CD4-positive, alpha-beta T cell treated with Interleukin-15 for 1 hour (primary cell): ENCODE measurements at regions not wholly inside any gene's neighbourhood (a gene's known extent, or its start where the extent isn't known, plus 50 kb on each side); places are given as distances from the start of the nearest gene placed in this dataset.

ENCODE experiments used
- DNase-seq: peaks from one replicate; pipeline ENCODE4 v3.0.0-alpha.2; 2020

DNA sequence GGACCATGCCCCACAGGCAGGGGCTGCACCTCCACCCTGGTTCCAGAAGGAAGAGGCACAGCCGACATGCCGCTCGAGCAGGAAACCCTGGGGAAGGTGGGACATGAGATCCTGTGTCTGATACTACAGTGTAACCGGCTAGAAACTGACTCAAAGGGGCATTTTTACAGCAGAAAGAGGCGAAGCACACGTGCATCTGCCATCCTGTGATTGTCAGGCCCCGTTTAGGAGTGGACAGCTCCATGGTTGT is 62.7 kb downstream of the SIK1 start:
- DNase-seq = no peak

DNA sequence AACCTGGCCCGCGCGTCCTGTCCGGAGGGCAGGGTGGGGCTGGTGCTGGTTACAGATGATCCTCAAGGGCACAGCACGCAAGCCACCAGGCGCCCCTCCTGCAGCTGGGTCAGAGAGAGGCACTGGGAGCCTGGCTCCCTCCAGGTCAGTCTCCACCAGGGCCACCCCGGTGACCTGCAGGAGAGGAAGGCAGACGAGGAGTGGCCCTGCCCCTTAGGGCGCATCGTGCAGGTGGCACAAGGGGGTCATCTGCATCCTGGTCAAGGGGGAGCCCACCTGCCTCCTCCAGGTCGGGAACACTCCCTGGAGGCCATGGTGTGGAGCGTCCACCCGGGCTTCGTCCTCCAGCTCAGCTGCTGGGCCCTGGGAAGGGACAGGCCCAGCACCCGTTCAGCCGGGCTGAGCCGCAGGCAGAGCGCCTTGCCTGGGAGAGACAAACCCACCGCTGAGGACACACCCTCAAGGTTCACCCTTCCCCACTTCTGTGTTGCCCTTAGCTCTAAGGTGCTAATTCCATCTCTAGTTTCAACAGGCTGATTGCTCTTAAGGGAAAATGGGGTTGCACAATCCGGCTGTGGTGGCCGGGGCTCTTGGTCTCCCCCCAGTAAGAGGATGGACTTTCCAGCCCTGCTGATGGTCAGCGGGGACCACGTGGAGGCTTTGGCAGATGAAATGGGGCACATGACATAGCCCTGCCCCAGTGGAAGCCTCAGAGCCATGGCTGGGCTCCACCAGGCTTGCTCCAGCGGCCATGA is 63.2 kb downstream of the SIK1 start:
- no peak for DNase-seq

DNA sequence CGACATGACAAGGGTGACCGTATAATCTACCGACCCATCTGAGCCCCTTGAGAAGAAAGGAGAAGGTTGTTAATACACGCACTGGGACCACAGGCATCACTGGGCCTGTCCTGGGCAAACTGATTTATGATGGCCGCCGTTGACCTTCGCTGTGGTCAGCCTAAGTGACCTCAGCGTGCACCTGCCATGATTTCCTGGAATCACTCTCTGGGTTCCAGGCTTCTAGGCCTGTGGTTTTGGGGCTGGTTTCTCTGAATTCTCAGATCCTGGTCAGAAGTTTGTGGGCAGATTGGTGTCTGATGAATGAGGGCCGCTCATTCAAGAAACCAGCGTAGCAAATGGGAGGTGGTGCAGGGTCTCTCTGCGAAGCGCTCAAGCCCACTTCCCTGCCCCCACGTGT is 64.0 kb downstream of the SIK1 start:
- peak; percentile 56 for DNase-seq

DNA sequence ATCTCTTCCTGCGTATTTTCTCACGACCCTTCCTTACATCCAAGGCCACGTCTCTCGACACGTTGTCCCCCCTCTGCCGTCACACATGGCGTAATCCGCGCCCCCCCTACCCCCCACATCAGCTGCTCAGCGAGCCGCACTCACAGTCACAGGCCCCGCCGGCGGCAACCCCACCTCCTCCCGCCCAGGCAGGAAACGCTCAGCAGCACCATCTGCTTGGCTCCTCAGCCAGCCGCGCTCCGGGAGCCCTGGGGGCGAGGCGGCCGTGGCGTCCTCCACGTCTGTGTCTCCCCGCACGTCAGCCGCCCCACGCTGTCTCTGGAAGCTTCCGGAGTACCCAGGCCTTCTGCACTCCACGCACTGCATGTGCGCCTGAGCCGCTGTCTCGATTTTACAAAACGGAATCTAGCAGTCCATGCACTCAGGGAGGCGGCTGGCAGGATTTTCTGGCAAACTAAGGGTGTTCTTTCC is 64.6 kb downstream of the SIK1 start:
- peak; percentile 93 for DNase-seq

DNA sequence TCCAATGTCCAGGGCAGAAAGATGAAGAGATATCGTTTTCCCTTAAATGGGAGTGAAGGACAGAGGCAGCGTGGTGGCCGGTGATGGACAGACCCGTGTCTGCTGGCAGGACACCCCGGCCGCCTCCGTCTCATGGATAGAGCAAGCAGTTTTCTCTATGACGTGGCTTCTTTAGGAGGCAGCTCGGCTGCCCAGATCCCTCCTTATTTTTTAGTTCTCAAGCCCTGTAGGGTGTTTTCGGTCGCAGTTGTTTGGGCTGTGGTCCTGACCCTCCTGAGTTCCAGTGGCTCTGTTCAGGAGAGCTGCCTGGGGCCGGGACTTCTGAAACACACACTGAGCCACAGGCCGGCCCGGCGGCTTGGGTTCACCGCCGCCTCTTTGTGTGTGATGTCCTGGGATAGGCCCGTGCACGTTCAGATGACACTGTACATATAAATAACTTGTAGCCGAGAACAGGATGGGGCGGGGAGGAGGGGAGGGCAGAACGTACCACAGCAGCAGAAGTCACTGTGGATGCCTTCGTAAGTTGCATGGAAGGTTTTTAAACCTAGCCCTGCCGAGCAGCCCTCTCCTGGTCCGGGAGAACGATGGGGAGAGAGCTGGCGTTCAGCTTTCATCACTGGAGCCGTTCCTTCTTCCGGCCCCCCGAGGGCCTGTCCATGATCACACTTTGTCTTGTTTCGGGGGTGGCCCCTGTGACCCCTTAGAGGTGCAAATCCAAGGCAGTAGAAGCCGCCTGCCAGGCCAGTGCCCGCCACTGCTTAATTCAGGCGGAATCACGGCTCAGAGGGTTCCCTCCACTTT is 65.2 kb downstream of the SIK1 start:
- DNase-seq = peak; percentile 81

DNA sequence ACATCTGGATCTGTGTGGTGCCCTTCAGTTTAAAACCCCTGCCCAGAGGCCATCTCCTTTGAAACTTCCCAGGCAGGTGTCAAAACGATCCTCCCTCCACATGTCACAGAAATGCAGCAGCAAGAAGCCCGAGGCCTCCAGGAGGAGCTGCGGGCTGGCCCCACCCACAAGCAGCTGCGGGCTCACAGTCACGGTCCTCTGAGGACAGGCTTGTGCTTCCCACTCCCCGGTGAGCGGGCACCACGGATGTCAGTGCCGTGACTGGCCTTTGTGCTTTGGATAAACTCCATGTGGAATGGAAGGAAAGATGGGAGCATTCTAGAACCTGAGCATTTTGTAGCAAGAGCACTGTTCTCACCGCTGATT is 65.8 kb downstream of the SIK1 start:
- peak; percentile 50 for DNase-seq

DNA sequence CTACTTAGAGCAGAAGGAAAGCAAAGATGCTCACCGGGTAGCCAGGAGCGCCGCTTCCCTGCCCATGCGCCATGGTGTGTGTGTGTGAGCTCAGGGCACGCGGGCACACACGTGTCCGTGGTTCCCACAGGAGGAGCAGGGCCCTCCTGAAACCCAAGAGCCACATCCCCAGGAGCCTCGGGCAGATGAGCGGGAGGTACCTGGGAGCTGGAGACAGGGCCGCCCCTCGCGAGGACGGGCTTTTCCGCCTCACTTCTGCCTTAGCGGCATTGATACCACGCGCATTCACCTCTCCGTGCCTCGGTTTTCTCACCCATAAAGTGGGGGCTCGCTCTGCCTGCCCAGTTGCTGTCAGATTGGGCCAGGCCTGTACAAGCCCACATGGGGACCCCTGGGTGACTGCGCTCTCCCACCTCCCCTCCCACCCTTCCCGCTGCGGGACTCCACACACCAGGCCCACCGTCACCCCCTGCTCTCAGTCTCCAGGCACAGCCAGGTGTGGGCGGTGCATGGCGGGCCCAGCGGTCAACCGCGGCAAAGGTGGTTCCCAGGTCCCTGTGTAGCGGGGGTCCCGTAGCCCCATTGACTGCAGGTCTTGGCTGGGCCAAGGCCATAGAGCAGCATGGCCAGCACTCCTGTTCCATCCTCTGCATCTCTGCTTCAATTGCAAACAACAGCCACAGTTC is 66.3 kb downstream of the SIK1 start:
- no peak for DNase-seq

DNA sequence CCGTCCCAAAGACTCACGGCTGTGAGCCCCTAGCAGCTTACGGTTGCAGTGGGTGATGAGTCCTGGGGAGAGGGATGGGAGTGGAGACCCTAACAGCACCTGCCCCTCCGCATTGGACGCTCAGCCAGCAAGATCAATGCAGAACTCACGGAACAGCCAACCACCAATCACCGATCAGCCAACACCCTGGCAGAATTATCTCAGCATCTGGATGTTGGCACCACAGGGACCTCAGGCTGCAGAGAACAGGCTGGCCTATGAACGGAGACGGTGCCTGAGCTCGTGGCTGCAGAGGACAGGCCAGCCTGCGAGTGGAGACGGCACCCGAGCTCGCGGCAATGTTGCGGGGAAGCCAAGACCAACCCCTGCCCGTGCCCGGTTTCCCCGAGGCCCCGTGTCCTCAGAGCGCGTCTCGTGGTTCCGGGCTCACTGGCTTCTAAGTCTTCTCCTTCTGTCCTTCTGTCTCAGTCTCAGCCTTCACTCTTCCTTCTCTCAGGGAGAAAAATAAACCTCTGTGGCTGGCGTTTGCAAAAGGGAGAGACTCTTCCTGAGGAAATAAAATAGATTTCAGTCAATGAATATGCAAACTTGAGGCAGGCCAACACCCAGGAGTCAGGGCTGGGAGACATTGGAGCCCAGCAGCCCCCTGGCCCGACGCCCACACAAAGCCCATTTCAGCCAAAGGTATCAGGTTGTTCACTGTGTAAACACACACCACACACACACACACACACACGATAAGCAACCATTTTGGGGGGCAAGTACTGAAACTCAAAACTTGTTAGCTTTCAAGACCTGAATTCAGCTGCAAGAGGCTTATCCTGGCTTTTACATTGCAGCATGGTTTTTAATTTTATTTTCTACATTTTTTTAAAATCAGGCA is 67.8 kb downstream of the SIK1 start:
- DNase-seq = no peak

DNA sequence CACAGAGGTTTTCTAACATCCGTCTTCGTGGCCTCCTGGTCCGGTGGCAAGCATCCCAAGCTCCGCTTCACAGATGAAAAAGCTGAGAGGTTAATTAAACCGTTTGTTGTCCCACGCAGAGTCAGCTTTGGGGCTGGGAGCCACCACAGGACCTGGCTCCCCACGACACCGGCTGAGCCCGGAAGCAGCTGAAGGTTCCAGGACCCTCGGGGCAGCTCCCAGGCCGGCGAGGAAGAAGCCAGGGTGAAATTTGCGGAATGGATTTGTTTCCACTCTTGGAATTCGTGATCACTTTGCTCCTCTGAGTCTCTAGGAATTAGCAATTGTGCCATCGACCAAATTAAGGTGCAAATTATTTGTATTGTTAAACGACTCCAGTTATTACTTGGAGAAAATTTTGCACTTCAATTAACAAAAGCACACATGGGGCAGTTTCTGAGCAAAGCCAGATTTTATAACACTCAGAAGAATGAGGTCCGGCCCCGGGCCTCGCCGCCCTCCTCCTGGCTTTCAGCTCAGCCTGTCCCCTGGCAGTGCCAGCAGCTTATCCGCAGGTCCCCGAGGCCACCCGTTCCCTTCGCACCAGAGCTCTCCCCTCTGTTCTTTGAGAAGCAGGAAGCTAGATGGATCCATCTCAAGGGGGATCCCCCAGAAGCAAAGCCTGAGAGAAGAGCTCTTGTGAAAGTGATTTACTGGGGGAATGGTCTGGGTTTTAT is 69.1 kb downstream of the SIK1 start:
- no peak for DNase-seq

DNA sequence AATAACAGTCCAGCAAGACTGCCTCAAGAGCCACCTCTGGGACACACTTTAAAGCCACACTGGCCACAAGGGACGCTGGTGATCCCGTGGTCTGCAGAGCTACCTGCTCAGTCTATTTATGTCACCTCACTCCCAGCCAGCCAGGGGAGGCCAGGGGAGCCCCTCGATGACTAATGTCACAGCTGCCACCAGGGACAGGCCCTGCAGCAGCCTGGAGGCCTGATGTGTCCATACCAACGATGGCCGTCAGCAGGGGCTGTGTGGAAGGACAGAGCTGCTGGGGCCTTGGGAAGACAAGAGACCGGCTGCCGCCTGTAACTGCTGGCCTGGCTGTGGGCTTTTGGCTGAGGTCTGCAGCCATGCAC is 71.0 kb downstream of the SIK1 start:
- DNase-seq = no peak

DNA sequence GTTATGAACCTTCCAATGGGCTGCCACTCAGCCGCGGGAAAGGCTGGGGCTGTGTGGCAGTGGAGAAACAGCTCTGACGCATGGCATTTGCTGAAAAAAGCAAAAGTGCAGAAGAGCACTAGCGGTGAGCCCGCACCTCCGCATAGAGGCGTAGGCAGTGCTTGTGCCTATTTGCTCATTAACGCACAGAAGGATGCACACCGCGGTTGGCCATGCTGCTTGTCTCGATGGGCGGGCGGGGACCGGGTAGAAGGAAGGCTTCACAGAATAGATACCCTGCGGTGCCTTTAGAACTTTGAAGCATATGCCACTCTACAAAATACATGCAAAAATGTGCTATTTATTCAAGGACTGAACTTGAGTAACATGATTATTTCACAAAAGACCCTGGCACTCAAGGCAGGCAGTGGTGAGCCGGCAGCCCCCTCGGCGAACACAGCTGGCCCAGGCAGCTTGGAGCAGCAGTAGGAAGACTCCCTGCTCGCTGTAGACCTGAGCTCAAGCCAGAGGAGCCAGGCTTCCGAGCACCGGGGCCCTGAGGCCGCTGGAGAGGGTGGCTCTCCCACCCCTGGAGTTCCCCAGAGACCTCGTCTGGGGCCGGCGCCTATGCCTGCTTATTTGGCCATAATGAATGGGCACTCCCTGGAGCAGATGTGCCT is 71.5 kb downstream of the SIK1 start:
- DNase-seq = no peak

DNA sequence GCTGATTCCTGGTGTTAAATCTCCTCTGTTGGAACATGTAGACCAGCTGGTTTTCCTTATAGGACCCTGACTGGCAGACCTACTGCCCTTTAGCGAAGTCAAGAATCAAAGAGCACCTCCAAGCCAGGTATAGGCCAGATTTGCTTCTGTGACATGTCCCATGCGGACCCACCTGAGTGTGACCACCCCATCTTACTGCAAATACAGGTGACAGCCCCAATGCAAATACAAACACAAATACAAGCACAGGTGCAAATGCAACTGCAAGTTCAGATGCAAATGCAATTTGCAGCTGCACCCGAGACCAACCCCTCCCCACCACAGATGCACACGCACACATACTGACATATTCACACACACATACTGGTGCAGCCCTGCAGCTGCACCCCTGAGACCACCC is 72.3 kb downstream of the SIK1 start:
- DNase-seq = no peak

DNA sequence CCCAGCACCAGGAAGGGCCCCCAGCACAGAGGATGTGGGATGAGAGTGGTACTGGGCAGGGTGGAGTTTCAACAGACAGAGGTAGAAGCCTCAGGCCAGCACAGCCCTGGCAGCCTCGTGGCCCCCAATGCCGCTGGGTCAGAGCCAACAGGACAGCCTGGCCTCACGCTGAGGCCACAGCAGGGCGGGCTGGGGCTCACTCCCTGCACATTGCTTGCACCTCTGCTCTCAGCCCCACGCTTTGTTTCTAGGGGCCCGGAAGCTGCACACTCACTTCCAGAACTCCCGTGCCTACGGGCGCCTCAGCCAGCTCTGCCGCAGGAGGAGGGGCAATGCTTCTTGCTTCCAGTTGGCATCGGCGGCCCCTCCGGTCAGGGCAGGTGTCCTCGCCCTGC is 72.9 kb downstream of the SIK1 start:
- no peak for DNase-seq

DNA sequence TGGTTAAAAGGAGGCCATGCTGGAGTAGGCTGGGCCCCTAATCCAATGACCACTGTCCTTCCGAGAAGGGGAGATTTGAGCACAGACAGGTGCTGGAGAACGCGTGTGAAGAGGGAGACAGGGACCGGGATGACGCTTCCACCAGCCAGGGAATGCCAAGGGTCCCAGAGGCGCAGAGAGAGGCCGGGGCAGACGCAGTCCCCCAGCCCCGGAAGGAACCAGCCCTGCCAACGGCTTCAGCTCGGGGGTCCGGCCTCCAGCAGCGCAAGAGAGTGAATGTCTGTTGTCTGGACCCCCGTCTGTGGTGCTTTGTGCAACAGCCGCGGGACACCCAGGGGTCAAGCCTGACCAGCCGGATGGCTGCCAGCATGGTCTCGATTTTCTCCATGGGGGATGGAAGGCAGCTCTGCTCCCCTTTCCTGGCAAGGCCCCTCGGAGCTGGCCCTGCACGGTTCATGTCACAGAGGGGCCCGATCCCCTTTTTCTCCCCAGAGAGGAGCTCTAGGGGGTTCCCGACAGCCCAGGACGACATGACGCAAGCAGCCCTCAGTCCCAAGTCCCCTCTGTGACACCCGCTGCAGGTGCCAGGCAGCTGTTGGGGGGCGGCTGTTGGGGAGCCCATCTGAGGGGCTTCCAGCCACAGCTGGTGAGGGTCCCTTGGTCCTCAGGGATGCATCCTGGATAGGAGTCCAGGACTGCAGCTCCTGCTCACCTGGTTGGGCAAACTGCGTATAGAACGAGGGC is 73.5 kb downstream of the SIK1 start:
- DNase-seq = no peak

DNA sequence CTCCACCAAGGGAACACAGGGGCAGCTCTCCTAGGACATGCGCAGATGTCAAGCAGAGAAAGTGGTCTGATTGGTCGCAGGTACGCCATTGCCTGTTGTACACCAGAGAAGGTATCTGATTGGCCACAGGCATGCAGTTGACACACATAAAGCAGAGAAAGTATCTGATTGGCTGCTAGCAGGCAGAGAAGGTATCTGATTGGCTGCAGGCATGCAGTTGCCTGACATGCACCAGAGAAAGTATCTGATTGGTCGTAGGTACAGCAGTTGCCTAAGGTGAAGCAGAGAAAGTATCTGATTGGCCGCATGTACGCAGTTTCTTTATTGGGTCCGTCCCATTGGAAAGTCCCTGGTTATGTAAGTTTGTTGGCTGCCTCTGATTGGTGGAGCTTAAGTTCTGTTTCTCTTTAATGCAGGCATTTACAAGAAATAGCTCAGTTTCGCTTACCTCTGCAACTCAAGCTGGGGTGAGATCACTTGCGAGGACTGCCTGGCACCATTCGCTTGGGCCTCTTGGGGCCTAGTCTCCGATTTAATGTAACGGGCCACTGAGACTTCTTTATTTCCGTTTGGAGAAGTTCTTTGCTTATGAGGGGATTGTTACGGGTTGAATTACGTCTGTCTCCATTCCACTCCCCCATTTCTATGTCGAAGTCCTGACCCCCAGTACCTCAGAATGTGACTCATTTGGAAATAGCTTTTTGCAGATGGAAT is 74.2 kb downstream of the SIK1 start:
- DNase-seq = peak; percentile 71

DNA sequence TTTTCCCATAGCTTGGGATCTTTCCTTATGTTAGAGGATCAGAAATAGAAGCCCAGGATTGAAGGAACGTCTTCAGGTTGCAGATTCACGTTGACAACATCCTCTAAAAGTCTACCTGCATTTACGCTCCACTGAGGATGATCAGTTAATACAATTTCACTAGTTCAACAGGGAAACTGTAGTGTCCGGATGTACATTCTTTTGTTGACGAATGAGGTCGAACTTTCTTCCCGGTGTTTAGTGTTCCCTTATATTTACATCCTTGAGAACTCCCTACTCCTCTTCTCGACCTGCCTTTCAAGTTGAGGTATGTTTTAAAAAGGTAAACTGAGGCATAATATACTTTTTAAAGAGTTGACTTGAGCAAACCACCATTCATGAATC is 74.8 kb downstream of the SIK1 start:
- no peak for DNase-seq

DNA sequence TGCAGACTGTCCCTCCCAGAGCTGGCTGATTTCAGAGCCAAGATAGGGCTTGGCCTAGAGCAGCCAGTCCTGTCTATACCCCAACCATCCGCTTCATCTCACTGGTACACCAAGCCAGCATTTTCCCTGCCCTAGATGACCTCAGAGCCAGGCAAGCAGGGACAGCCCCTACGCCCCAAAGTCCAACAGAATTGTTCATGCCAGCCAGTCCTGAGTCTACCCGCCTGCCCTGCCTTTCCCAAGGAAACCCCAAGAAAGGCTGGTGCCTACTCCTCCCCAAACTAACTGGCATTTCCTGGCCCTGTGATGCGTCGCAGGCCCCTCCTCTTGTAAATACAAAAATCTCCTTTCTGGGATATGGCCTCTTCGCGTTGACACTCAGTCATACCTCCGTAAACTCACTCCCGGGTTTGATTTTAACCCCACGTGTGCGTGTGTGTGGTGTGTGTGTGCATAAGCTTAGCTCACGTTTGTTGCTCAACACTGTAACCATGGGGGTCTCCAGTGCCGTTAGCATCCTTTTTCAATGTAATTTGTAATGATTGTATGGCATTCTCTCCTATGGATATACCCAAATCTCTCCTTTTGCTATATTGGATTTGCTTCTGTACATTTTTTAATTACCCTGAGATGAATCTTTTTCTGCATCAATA is 75.3 kb downstream of the SIK1 start:
- no peak for DNase-seq

DNA sequence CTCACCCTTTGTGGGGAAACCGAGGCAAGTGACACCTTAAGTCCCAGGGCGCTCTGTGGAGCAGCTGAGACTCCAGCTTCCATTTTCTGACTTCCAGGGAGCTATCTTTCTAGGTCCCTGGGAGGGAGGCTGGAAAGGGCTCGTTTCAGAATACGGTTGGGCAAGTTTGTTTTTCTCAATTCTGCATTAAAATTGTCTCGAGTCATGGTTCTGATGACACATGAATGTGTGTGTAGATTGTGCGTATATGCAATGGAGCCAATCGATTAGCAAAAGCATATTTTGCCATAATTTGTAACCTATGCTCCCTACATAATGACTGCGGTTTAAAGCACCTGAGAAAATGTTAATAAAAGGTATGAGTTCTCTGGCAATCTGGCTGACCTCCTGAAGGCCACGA is 77.3 kb downstream of the SIK1 start:
- no peak for DNase-seq

DNA sequence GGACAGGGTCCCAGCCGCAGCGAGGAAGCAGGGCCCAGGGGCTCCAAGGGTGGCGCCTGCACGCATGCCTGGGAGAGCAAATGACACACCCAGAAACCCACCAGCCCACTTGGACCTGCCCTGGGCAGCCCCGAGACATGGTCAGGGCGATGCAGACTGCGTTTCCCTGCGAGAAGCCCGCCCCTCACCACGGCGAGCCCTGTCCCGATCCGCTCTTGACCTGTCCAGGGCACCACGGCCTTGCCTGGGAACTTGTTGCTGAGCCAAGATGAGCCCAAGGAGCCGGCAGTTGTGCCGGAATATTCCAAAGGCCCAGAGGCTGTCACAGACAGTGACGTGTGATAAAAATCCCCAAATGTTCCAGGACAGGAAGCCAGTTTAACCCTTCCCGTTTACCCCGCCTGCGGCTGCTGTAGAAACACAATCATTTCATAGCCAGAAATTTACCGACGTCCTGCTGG is 78.1 kb downstream of the SIK1 start:
- no peak for DNase-seq

DNA sequence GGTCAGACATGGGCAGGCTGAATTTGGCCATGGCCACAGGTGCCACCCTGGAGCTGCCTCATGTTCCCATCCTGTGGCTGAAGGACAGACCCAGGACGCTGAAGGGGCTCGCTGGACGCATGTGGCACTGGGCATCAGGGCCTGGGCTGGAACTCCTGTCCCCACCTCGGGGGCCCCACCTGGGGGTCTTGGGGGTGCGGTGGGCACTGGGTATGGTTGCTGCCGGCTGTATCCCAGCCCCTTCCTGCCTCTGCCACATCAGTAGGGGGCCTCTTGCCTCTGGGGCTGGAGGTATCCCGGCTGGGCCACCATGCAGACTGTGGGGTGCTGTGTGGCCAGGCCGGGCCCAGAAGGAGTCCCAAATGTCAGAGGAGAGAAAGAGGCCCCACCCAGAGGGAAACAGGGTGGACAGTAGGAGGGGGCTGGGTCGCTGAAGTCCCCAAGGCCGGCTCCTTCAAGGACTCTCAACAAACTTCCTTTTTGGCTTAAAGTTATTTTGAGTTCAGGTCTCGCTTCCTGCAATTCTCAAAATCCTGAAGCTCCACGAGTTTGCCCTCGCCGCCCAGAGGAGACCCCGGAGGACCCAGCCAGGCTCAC is 78.7 kb downstream of the SIK1 start:
- DNase-seq = no peak
